Motor neuron (in vitro differentiated cells): ENCODE measurements at regions not wholly inside any gene's neighbourhood (a gene's known extent, or its start where the extent isn't known, plus 50 kb on each side); places are given as distances from the start of the nearest gene placed in this dataset.
A peak's percentile ranks its signal among the peaks of the same experiment; 100 is the strongest.
"Not testable (repeated sequence)": the region's sequence is repeated elsewhere in the genome, so short reads cannot be mapped to it uniquely, and the experiment has no call there.

Source experiments
- ATAC-seq, 8 experiments: fragments of 200-7000 bp; cut with Tn5 transposase; replicated peaks in 6 of 8; 2 replicates each; pipeline ENCODE4 v1.8.0; 2021; ENCODE audit warnings: mild to moderate bottlenecking in 8 of 8, moderate library complexity in 8 of 8
- H3K27ac ChIP-seq, 2 donors: fragments of 250-450 bp; sonication (Bioruptor Pico); 2 replicates each; pipeline ENCODE4 v1.9.0; 2021; ENCODE audit warnings: antibody characterized with exemption in 2 of 2, mild to moderate bottlenecking in 2 of 2, moderate library complexity in 1 of 2
- H3K4me1 ChIP-seq, 2 donors: fragments of 250-450 bp; sonication (Bioruptor Pico); replicated peaks in 1 of 2; 2 replicates each; pipeline ENCODE4 v1.6.1; 2021; ENCODE audit warnings: antibody characterized with exemption in 2 of 2, mild to moderate bottlenecking in 2 of 2, moderate library complexity in 1 of 2
- H3K4me3 ChIP-seq, 5 donors: fragments of 250-450 bp; sonication (Bioruptor Pico); 2 replicates each; pipeline ENCODE4 v1.9.0; 2021; ENCODE audit warnings: antibody characterized with exemption in 5 of 5, mild to moderate bottlenecking in 5 of 5, moderate library complexity in 4 of 5
- WGBS, 10 experiments: fragments of 450-650 bp; shearing (Covaris generic); methylation state at CpG; one replicate each; pipeline ENCODE4 v1.0.0; 2022; 5-methylcytosine and 5-hydroxymethylcytosine counted together
- in situ Hi-C, 9 experiments: fragments of 400-800 bp; cut with MboI; loops; one replicate each; pipeline ENCODE4 v1.15.0; 2021; ENCODE audit warnings: low sequenced_read_pairs in 9 of 9, low pct_unique_long_range_greater_than_20kb in 2 of 9; ENCODE audit not compliant: unreplicated experiment in 9 of 9

DNA sequence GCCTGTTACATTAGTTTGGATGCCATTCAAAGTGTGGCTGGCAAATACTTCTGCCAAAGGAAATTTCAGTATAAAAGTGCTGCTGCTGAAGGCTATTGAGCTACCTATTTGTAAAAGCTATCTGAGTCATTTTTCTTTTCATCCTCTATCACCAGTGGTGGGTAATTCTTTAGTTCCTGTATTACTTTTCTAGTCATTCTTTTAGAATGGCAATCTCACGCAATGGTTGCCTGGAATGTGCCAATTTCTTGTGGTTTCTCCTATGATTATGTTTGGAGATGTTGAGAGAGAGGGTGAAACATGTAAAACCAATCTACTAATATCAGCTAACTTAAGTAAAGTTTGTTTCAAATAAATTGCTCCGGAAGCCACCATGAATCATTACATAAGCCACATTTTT lies 685.0 kb downstream of the RAPGEF2 start:
- H3K27ac ChIP-seq: no peak overlapping the region
- ATAC-seq: no peak
- WGBS, 10 experiments: 0 to 100% (median 58%) methylated on average over 1 to 2 of the region's 2 CpGs; no CpG with 5 or more reads in 2 of the 10 experiments
- no peaks in the 10 kb centered on the region for H3K4me1 ChIP-seq
- no peak overlapping the region for H3K4me3 ChIP-seq
- in situ Hi-C loops: no loop called here

- 0 to 60% (median 19%) methylated on average over 1 to 3 of the region's 3 CpGs; no CpG with 5 or more reads in 2 of the 10 experiments for WGBS, 10 experiments
- in situ Hi-C loops: no loop called here
- Histone ChIP-seq H3K4me3 (no peak overlapping the region), H3K27ac (no peak overlapping the region), H3K4me1 (peaks cover 0 to 10% of the 10 kb centered on the region in 2 donors)
- ATAC-seq: no peak
Measured at GRCh38 chr4:159791334-159791733, 688.5 kb downstream of the RAPGEF2 start.

DNA sequence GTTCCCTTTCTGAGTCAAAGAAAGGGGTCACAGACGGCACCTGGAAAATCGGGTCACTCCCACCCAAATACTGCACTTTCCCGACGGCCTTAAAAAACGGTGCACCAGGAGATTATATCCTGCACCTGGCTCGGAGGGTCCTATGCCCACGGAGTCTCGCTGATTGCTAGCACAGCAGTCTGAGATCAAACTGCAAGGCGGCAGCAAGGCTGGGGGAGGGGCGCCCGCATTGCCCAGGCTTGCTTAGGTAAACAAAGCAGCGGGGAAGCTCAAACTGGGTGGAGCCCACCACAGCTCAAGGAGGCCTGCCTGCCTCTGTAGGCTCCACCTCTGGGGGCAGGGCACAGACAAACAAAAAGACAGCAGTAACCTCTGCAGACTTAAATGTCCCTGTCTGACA lies 701.7 kb downstream of the RAPGEF2 start:
- H3K27ac ChIP-seq, H3K4me1 ChIP-seq, ATAC-seq, in situ Hi-C loops, H3K4me3 ChIP-seq: not testable (repeated sequence)
- WGBS, 10 experiments: 70% methylated on average over 2 of the region's 12 CpGs; no CpG with 5 or more reads in 9 of the 10 experiments

- peak in 2 of 8 experiments; percentile 48 to 65 for ATAC-seq
- H3K27ac ChIP-seq: no peak overlapping the region
- H3K4me1 ChIP-seq: peaks cover 0 to 15% of the 10 kb centered on the region in 2 donors
- H3K4me3 ChIP-seq: no peak overlapping the region
- WGBS, 10 experiments: 0 to 100% (median 17%) methylated on average over 1 to 2 of the region's 2 CpGs; no CpG with 5 or more reads in 3 of the 10 experiments
- in situ Hi-C loops: no loop called here
Measured at GRCh38 chr4:159823743-159824142, 720.9 kb downstream of the RAPGEF2 start.

GRCh38 chr4:159828687-159829086 lies 725.8 kb downstream of the RAPGEF2 start:
- in situ Hi-C loops: no loop called here
- H3K4me3 ChIP-seq: no peak overlapping the region
- H3K27ac ChIP-seq: no peak overlapping the region
- 0 to 80% (median 61%) methylated on average over 1 of the region's 1 CpG; no CpG with 5 or more reads in 4 of the 10 experiments for WGBS, 10 experiments
- ATAC-seq: no peak
- peaks cover 0 to 22% of the 10 kb centered on the region in 2 donors for H3K4me1 ChIP-seq

DNA sequence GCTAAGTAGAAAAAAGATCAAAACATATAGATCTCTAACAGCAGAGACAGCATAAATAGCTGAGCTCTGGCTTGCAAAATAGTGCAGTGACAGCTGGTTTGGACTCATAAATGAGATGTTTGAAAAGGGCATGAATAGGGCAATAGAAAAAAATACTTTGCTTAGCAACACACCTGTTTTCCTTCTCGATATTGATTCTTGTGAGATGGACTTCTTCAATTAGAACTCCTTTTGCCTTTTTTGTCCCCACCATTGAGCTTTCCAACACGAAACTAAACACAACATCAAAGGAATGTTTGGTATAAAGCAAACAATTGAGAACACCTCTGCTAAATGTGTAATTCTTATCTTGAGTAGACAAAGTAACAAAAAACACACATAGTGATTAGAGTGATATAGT lies 726.3 kb downstream of the RAPGEF2 start:
- peaks cover 0 to 22% of the 10 kb centered on the region in 2 donors for H3K4me1 ChIP-seq
- no peak overlapping the region for H3K27ac ChIP-seq
- in situ Hi-C loops: no loop called here
- ATAC-seq: no peak
- H3K4me3 ChIP-seq: no peak overlapping the region
- 0 to 80% (median 31%) methylated on average over 1 to 2 of the region's 2 CpGs; no CpG with 5 or more reads in 2 of the 10 experiments for WGBS, 10 experiments

DNA sequence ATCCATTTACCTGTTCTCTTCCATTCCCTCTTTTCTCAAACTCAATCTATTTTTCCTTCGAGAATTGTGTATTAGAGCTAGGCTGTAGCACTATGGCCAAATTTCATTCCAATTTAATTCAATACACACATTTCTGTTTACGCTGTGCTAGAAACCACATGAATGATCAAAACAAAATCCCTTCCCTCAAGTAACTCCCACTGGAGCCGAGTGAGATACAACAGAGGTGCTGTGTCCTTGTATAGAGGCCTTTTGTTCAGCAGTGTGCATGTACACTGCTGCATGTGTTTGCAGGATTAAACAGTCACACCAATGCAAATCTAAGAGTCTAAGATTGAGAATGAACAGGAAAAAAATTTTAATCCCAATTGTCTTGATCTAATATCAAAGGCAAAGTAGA lies 734.2 kb downstream of the RAPGEF2 start:
- H3K4me3 ChIP-seq: no peak overlapping the region
- in situ Hi-C loops: no loop called here
- no peak for ATAC-seq
- WGBS, 10 experiments: 0 to 94% (median 80%) methylated on average over 1 to 3 of the region's 3 CpGs; no CpG with 5 or more reads in 1 of the 10 experiments
- no peak overlapping the region for H3K27ac ChIP-seq
- no peaks in the 10 kb centered on the region for H3K4me1 ChIP-seq

- in situ Hi-C loops: no loop called here
- H3K27ac ChIP-seq: no peak overlapping the region
- no peaks in the 10 kb centered on the region for H3K4me1 ChIP-seq
- H3K4me3 ChIP-seq: no peak overlapping the region
- WGBS, 10 experiments: 0 to 100% (median 38%) methylated on average over 1 of the region's 1 CpG; no CpG with 5 or more reads in 4 of the 10 experiments
- ATAC-seq: no peak
Measured at GRCh38 chr4:159855731-159856130, 752.9 kb downstream of the RAPGEF2 start.

DNA sequence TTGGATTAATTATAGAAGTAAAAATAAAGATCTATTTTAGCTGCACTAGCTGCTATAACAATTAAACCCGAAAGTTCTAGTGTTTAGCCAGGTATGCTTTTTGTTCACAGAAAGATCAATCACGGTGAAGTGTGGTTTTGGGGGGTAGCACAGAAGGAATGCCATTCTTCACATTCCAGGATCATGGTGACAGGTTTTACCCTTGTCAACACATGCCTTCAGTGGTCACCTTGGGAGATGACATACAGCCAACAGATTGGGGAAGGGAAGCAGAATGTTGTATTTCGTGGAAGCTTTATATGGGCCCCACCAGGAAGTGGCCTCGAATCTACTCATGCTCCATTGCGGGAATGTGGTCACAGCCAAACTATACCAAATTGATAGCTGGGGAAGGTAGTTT lies 753.6 kb downstream of the RAPGEF2 start:
- no peak for ATAC-seq
- 0 to 100% (median 70%) methylated on average over 1 to 5 of the region's 5 CpGs for WGBS, 10 experiments
- H3K27ac ChIP-seq: no peak overlapping the region
- no peaks in the 10 kb centered on the region for H3K4me1 ChIP-seq
- in situ Hi-C loops: no loop called here
- H3K4me3 ChIP-seq: no peak overlapping the region

DNA sequence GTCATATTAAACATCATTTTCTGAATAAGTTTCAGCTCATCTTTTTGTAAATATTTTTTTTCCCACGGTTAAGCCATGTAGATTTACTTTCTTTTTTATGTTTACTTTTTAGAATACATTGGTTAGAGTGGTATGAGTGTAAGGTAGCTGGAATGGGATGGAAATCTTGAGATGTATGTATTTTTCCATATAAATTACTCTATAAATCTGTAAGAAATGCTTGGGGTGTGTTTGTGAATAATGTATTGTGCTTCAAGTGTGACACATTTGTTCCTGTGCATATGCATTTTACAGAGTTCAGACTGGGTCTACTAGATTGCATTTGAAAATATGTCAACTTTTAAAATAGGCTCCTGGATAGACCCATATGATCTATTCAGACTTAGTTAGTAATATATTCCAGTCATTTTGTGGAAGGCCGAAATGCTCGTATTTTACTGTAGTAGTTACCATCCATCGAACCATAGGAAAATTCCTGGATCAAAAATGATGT lies 756.8 kb downstream of the RAPGEF2 start:
- in situ Hi-C loops: no loop called here
- peak in 3 of 8 experiments; percentile 57 to 90 (median 63) for ATAC-seq
- H3K27ac ChIP-seq: no peak overlapping the region
- H3K4me1 ChIP-seq: no peaks in the 10 kb centered on the region
- WGBS, 10 experiments: 11 to 100% (median 80%) methylated on average over 3 to 4 of the region's 4 CpGs; no CpG with 5 or more reads in 1 of the 10 experiments
- no peak overlapping the region for H3K4me3 ChIP-seq

DNA sequence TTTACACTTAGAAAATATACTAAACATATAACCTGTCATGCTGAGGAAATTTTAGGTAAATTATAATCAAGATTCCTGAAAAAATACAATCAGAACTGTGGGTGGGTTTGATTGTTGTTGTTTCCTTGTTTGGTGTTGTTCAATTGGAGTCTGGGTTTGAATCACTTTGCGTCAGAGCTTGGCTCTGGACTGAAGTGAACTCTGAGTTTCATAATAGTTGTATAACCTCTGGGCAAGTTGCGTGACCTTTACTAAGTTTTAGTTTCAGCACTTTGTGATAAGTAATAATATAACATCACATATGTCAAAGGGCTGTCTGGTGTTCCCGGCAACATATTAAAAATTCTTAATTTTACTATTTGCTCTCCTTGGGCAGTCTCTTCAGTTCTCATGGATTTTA lies 758.1 kb downstream of the RAPGEF2 start:
- 0 to 100% (median 73%) methylated on average over 2 to 3 of the region's 3 CpGs; no CpG with 5 or more reads in 3 of the 10 experiments for WGBS, 10 experiments
- H3K4me1 ChIP-seq: no peaks in the 10 kb centered on the region
- ATAC-seq: no peak
- in situ Hi-C loops: no loop called here
- H3K4me3 ChIP-seq: no peak overlapping the region
- no peak overlapping the region for H3K27ac ChIP-seq

DNA sequence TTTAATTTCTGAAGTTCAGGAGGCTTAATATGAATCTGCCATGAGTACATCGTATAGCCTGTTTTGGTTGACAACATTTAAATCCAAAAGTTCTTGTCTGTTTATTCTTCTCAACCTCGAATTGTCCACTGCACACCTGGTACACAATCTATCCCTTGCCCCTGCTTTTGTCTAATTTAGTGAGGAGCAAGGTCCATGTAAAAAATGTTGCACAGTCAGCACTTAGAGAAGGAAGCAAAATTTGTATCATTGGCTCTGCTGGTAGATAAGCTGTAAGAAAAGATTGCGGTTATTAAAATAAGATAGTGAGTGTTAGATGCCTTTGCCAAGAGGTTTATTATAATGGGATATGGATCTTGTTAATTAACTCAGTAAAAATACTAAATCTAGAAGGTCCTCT lies 761.5 kb downstream of the RAPGEF2 start:
- H3K27ac ChIP-seq: no peak overlapping the region
- in situ Hi-C loops: no loop called here
- no peaks in the 10 kb centered on the region for H3K4me1 ChIP-seq
- no peak overlapping the region for H3K4me3 ChIP-seq
- no peak for ATAC-seq
- WGBS, 10 experiments: 0 to 95% (median 67%) methylated on average over 2 to 3 of the region's 3 CpGs

DNA sequence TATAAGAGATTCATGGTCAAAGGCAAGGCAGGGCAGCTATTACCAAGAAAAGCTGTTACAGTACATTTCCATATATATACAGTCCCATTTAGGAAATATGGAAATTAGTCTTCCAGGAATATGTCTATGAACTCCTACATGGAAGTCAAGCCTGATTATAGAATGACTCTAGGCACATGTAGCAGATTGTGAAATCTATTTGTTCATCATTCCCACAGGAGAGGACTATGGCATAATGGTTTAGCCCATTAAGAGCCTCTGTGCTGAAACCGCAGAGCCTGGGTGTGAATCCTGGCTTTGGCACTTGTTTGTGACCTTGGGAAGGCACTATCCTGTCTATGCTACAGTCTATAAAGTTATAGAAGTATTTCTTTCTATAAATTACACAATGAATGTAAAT lies 764.8 kb downstream of the RAPGEF2 start:
- Histone ChIP-seq H3K4me3 (no peak overlapping the region), H3K4me1 (no peaks in the 10 kb centered on the region), H3K27ac (no peak overlapping the region)
- 33 to 100% (median 80%) methylated on average over 1 of the region's 1 CpG; no CpG with 5 or more reads in 3 of the 10 experiments for WGBS, 10 experiments
- in situ Hi-C loops: no loop called here
- ATAC-seq: peak in 1 of 8 experiments; percentile 50

DNA sequence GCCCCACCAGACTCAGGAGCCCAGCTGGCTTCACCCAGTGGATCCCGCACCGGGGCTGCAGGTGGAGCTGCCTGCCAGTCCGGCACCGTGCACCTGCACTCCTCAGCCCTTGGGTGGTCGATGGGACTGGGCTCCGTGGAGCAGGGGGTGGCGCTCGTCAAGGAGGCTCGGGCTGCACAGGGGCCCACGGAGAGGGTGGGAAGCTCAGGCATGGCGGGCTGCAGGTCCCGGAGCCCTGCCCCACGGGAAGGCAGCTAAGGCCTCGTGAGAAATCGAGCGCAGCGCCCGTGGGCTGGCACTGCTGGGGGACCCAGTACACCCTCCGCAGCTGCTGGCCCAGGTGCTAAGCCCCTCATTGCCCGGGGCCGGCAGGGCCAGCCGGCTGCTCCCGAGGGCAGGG lies 766.1 kb downstream of the RAPGEF2 start:
- H3K27ac ChIP-seq, in situ Hi-C loops, H3K4me1 ChIP-seq, ATAC-seq, H3K4me3 ChIP-seq: not testable (repeated sequence)
- 20 to 80% (median 65%) methylated on average over 1 to 9 of the region's 23 CpGs; no CpG with 5 or more reads in 6 of the 10 experiments for WGBS, 10 experiments
